AG20443 (cell line): ENCODE measurements at regions not wholly inside any gene's neighbourhood (a gene's known extent, or its start where the extent isn't known, plus 50 kb on each side); places are given as distances from the start of the nearest gene placed in this dataset.

Experiments used
- DNase-seq: peaks from one replicate; pipeline ENCODE4 v3.0.0; 2012; ENCODE audit warnings: low spot score, mixed read lengths

DNA sequence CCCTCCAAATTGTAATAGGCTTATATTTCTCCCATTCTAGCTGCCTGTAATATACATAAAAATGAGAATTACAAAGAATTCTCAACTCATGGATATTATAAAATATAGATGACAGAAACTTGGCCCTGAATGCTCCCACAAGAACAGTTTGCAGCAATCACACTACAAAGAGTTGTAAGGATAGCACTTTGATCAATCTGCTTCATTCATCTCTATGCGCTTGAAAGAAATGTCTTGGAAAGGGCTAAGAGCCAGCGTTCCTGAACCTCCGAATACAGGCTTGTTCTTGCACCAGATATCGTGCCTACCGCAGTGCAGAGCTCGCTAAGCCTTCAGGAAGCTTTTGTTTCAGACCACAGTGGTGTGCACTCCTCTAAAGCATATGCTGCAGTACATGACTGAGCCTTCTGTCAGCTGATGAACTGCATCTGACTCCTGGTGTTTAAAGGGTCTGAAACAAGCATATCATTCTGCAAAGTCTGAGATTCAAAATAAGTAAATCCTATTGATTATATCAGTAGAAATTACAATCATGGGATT is 417.6 kb upstream of the ZFP42 start:
- no peak for DNase-seq

DNA sequence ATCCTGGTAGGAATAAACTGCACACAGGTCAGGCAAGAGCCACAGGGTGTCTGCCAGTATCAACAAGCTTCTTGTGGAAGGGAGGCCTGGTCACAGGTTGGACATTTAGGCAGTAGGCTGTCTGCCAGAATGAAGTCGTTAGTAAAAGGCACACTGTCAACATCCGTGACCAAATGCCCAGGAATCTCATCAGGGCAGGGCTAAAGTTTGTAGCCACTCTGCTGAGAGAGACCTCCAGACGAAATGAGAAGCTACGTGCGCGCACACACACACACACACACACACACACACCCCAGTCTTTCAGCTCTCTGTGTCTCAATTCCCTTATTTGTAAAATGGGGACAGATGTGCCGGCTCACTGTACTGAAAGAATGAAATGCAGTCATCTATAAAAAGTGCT is 408.7 kb upstream of the ZFP42 start:
- DNase-seq = no peak

DNA sequence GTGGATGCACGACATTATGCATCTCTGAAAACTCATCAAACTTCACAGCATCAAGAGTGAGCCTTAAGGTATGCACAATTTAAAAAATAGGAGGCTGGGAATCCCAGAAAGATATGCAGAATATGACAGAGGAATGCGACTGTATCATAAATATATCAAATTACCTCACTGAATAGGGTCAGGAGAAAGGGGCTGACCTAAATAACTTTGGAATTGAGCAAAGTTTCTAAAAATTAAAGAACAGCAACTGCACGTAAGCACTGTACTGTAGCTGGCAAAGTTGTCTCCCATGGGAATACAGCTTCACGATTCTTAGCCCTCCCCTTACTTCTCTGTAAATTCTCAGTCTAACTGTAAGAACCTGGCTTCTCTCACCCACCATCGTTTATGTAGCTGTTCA is 397.4 kb upstream of the ZFP42 start:
- no peak for DNase-seq

DNA sequence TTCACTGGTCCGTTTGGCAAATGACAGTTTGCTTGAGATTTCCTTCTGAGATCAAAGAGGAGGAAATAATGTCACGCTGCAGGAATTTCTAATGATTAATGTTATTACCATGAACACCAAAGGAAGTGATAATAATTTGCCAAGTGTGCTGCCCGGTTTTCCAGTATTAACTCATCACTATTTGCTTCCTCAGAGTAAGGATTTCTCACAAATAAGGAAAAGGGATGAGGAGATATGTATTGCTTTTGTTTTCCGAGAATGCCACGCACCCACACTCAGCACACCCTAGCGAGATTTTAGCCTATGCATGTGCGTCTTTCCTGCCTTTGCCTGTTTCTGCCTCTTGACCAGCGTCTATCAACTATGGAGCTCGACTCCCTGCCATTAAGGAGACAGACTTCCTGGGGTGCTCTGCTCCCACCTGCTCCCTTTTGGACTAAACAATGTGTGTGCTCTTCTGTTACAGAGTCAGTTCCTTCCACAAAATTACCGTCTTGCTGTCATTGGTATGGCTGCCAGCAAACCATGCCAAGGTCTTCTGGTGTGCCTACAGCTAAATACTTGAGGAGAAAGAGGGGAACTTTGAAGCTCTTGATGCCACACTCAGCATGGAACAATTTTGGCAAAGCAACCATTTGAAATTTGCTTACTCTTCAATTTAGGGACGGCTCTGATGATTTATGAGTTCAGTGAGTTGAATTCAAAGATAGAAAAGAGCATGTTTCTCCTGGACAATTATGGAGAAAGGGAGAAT is 393.1 kb upstream of the ZFP42 start:
- peak; percentile 26 for DNase-seq

DNA sequence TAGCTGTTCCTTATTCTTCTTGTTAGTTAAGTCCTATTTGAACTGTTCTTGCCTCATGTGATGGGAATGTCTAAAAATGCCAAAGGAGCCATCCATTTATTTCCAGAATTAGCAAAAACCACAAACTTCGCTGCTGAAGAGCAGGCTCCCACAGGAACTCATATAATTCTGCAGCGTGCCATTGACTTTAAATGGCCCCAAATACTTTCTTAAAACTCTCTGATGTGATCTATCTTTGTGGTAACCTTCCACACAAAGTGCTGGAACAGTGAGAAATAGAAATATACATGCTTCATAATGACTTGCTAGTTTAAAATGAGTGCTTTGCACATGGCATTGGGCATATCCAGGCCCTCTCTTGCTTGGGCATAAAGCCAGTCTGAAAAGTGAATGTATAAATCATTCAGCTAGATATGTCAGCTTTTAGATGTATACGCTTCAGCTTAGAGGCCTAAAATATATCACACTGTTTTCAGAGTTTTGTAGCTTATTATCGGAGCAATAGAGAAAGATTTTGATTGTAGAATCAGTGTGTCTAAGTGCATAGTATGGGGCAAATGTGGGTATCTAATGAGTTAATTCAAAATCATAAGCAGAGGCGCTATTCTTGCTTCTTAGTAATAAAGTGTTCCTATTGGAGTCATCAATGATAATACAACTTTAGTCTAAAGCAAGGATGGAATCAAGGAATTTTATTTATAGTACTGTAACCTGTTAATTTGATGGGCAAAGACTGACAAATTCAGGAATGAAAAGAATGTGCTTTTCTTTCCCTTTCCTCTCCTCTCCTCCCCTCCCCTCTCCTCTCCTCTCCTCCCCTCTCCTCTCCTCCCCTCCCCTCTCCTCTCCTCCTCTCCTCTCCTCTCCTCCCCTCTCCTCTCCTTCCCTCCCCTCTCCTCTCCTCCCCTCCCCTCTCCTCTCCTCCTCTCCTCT is 392.2 kb upstream of the ZFP42 start:
- peak; percentile 60 for DNase-seq

DNA sequence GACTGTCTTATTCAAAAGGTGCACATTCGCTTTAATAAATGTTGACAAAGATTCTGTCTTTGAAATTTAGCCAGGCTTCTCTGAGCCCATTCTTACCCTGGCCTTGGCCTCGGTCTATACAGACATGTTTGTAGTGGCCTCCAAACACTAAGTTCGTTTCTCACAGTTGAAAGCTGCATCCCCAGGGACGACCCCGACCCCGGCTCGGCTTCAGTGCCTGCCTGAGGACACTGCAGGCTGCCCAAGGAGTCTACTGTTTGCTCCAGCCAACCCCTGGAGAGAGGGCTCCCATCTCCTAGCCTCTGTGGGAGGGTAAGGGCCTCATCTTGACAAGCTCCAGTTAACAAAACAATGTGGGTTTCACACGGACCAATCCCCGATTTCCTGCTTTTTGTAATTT is 390.6 kb upstream of the ZFP42 start:
- no peak for DNase-seq

DNA sequence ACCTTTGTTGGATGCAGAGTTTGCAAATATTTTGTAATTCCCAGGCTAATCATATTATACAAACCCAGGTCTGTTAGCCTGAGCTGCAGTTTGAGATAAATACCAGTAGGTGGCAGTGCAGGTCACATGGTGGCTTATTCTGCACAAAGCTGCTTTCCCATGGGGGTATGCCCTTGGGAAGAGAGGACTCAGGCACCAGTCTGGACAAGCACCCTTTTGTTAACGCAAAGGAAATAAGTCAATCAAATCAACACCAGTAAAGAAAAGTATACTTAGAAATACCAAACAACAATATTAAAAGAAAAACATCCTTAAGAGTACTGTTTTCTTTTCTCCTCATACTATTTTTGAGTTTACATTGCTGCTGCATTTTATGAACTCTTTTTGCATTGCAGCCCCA is 389.0 kb upstream of the ZFP42 start:
- DNase-seq = peak; percentile 52

DNA sequence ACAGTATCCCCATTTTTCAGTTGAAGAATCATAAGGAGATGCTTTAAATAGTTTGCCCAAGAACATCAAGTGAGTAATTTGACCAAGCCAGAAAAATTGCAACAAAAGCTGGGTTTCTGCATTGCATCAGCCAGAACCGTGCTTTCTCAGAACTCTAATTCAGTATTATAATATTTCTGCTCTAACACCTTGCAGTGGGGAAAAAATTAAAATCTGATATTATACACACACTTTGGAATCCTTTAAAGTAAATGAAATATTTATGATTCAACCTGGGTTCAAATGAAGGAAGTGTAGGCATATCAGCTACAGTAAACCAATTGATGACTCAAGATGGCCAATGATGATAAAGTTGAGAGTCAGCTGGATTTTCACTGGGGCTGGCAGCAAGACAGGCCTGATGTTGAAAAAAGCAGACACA is 387.6 kb upstream of the ZFP42 start:
- DNase-seq = peak; percentile 27

DNA sequence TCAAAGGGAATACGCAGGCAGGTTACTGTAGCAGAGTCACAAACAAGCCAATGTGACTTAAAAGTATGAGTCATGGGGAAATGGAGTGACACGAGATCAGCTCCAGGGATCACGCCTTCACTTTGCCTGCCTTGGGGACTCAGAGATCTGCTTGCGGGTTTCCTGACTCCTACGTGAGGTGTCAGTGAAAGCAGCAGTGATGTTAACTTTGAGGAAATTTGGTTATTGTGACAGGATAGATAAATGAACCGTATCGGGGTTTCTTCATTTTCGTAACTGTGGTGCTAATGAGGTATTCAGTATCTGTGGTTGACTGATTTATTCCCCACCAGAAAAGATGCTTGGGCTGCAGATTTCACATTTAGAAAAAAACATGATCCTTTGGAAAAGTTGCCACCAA is 383.3 kb upstream of the ZFP42 start:
- DNase-seq = no peak

DNA sequence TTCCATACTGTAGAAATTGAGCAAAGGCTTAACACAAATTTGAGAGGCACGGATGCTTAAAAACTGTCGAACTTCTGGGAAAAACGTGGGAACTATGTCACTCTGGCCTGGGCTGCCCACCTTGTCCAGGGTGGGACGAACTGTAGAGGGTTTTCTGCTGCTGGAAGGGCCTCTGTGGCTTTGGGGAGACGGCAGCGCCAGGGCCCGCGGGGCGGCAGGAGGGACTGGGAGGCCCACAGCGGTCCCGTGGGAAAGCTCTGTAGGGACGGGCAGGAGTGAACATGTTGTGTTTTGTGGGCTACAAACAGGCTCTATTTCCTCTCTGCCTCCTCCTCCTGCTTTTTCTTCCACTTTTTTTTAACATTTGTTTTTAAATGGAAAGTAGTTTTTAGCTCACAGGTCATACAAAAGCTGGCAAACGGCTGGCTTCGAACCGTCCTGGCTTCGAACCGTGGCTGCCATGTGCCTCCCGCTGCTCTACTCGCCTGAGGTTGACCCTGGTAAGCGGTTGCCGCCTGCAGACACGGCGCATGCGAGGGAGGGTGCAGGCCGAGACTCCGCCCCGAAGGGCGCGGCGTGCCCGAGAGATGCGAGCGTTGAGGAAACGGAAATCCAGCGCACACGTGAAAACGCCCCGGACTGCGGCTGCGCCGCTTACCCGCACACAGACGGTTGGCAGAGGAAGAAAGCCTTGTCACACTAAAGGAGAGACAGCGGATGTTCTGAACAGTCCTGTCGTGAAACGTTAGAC is 382.3 kb upstream of the ZFP42 start:
- DNase-seq = no peak

DNA sequence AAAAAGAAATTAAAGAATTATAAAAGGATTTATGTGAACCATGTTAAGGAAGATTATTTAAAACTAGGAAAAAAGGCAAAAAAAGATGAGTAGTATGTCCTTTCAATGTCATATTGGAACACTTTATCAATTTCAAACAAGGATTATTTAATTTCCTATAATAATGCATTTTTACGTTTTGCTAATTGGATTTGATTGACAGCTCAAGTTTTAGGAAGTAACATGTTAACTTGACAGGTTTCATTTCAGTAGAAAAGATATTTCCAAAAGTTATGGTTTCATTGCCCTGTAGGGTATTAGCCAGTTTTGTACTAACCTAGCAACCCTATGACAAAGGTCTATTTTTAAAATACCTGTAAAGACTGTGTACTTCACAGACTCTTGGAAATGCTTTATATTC is 379.6 kb upstream of the ZFP42 start:
- DNase-seq = no peak

DNA sequence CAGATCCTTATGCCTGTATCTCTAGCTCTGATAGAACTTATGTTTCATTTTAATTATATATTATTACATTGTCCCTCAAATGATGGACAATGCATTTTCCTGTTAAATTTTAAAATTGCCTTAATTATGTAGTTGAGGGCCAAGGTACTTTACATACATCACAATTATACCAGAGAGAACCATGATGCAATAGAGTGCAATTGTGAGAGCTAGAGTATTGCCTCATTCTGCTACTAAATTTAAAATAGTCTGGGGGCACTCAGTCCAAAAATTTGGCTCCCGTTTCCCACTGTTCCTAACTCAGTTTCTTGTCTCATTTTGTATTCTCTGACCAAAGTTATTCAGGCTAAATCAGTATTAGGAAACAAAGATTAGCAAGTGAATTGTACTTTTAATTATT is 378.5 kb upstream of the ZFP42 start:
- DNase-seq = no peak

DNA sequence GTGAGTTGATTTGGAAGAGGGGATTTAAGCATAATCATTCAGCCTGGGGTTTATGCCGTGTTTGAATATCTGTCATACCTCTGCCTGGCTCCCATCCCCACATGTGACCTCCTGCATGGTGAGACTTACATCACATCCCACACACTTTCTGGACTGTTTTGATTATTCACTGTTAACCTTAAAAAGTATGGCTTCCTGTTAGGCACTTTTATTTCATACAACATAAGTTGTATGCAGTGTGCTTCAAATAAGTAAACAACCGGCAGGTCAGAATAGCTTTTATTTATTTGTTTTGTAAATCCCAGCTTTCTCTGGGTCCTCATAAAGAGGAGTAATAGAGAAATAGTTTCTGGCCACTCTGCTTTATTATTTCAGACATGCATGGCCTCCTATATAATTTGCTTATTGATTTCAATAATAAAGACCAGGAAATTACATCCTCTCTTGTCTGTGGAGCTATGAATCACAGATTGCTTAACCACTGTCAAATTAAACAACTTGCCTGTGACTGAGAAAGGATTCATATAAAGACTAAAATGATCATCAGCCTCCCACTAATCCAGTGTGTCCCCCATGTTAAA is 376.8 kb upstream of the ZFP42 start:
- no peak for DNase-seq

DNA sequence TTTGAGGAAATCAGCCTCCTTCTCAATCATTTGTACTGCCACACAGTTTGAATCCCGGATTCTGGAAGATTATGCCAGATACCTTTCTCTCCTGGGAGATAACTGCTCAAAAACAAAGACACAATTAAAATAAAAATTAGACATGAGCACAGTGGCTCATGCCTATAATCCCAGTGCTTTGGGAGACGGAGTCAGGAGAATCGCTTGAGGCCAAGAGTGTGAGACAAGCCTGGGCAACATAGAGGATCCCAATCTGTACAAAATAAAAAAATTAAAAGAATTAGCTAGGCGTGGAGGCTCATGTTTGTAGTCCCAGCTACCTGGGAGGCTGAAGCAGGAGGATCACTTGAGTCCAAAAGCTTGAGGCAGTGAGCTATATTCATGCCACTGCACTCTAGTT is 376.3 kb upstream of the ZFP42 start:
- DNase-seq = no peak

DNA sequence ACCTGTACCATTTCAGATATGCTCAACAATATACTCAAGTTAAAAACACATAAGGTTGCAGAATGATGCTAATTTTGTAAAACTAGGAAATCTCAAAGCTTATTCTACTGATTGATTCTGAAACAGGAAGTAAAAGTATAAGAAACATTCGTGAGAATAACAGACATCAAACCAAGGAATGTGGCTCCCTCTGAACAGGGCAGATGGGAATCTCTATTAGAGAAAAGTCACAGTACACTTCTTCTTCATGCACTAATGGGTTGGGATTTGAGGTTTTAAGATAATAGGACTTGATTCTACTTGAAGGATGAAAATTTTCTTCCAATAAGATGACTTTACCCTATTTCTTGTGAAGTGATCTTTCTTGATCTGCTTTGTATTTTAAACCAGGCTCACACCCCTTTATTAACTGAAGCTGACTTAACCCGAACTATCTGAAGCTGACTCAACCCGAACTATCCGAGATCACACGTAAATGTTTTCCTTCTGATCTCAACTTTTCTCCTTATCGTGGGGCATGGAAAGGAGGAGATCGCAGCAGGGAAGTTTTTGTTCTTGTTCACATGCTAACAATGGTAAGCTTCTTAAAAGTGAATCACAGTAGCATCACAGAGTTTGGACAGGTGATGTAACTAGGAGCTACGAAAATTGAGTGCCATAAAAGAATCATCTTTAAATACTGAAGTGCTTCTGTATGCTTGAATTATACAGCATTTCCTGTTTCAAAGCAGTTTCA is 363.1 kb upstream of the ZFP42 start:
- DNase-seq = no peak

DNA sequence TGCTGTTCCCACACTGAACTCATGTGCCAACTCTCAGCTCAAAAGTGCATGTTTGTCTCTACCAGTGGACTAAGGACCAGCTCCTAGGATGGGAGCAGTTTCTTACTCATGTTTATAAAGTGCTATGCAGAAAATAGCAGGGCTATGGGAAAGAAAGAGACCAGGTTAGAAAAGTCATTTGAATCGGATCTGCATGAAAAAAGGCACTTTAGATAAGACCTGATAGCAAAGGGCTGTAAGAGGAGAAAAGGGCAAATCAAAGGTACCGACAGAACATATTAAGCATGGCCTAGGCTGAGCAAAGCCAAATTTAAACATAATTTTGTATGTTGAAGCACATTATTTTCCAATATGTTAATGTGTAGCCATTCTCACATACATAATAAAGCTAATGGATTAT is 362.3 kb upstream of the ZFP42 start:
- DNase-seq = no peak

DNA sequence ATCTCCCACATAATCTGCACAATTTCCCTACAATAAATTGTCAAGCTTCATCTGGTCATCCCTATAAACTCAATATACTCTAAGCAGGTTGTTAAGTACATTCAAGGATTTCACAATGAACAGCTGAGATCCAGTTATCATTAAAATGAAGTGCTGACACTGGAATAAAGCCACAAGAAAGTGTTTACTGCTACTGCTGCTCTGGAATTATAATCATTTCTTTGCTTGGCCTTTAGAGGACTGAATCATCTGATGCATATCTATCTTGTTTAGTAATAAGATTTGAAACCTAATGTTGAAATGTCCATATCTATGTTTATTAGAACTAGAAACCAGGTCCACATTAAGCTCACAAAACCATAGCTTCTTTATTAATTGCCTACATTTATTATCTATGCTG is 338.6 kb upstream of the ZFP42 start:
- no peak for DNase-seq

DNA sequence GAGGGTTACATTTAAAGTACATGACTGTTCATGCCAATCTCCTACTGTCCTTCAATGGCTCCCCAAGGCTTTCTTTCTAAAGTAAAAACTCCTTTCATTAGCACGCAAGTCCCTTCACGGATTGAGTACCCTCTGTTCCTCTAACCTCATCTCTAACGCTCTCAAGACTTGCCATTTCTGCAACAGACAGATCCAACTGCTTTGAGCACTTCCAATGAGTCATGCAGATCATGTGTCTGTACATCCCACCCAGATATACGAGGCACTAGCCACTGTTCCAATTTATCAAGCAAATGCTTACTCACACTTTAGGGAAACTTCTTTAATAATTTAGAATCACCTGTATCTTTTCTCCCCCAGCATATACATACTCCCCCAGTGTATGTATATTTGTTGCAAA is 332.5 kb upstream of the ZFP42 start:
- no peak for DNase-seq

DNA sequence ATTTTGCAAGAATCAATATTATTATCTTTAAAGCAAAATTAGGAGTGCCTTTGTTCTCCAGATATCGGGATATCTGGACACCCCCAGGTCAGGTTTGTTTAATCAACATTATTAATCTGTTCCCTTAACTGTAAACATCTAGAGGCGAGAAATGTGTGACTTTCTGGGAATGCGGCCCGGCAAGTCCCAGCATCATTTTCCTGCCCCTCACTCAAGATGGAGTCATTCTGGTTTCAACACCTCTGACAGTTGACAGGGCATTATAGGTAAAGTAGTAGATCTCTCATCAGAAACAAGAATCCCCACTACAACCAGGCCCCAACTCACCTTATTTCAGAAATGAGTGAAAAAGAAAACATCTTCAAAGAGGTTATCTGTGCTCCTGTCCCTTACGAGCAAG is 331.6 kb upstream of the ZFP42 start:
- no peak for DNase-seq

DNA sequence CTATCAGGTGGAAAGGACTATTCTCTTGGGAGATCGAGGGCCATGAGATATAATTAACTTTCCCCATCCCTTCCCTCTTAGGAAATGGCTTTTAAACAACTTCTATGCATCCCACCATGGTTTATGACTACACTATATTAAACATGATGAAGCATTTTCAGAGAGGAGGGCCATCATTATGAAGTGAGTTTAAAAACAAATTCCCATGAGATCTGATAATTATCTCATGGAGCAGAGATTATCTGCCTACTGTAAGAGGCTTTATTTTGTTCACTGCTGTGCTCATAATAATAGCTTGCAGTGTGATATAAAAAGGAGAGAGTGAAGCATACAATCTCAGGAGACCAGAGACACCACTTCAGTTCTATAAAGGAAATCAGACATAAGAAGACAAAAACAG is 330.5 kb upstream of the ZFP42 start:
- DNase-seq = no peak

DNA sequence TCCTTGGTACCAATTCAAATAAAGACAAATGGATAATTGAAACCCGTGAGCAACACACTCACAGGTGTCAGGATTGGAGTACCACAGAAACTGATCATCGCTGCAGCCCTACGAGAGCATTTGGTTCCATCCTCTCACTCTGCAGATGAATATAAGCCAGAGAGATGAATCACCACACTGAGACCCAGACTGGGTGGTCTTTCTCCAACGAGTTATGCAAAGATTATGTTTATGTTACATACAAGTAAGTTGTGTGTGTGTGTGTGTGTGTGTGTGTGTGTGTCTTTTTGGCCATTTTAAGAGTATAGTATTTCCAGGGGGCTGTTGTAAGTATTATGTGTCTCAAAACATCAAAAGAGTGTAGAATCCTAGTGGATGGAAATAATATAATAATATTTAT is 329.5 kb upstream of the ZFP42 start:
- no peak for DNase-seq
